Type B pancreatic cell (in vitro differentiated cells): ENCODE measurements at regions not wholly inside any gene's neighbourhood (a gene's known extent, or its start where the extent isn't known, plus 50 kb on each side); places are given as distances from the start of the nearest gene placed in this dataset.

Experiments
- DNase-seq: peaks from one replicate; pipeline ENCODE4 v3.0.0; 2021; ENCODE audit warnings: mixed read lengths; ENCODE audit not compliant: unreplicated experiment; ENCODE audit errors: extremely low spot score
- H3K27ac Mint-ChIP-seq: 2 replicates; pipeline ENCODE4 v1.8.0; 2021; ENCODE audit warnings: mild to moderate bottlenecking, mixed read lengths
- H3K27me3 Mint-ChIP-seq: 2 replicates; pipeline ENCODE4 v1.8.0; 2021; ENCODE audit warnings: mixed read lengths
- H3K36me3 Mint-ChIP-seq: 2 replicates; pipeline ENCODE4 v1.8.0; 2021; ENCODE audit warnings: mixed read lengths
- H3K4me1 Mint-ChIP-seq: one replicate; pipeline ENCODE4 v1.8.0; 2021; ENCODE audit warnings: mixed read lengths; ENCODE audit not compliant: unreplicated experiment
- H3K4me3 Mint-ChIP-seq: 2 replicates; pipeline ENCODE4 v1.8.0; 2021; ENCODE audit warnings: mild to moderate bottlenecking, mixed read lengths
- H3K9me3 Mint-ChIP-seq: 2 replicates; pipeline ENCODE4 v1.8.0; 2021; ENCODE audit warnings: mixed read lengths
- TF ChIP-seq, protein P1 (sequence below): fragments of 200-600 bp; sonication (generic); conservative IDR thresholded peaks from 2 replicates; pipeline ENCODE4 v1.5.0; 2021; ENCODE audit warnings: antibody characterized with exemption, mild to moderate bottlenecking

DNA sequence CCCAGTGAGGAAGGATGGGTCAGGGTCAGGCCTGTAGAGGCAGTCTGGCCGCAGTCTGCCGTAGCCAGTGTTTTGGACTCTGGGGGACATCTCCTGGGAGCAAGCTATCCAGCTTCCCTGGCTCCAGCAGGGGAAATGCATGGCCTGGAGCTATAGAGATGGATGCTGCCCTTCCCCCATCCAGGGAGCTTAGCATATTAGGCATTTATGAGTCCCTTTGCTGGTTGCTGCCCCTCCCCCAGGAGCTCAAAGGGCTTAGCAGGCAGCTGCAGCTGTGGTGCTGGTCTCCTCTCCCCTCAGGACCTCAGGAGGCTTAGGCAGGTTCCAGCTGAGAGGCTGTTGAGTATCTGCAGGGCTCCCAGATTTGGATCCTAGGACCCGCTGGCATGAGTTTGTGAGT lies 1158.7 kb downstream of the DTWD2 start:
- Mint-ChIP-seq H3K4me3 (no peak overlapping the region), H3K27me3 (no peaks in the 10 kb centered on the region), H3K36me3 (peaks cover 3% of the 10 kb centered on the region), H3K4me1 (no peaks in the 10 kb centered on the region), H3K27ac (no peak overlapping the region), H3K9me3 (peaks cover 7% of the 10 kb centered on the region)
- TF ChIP-seq, protein P1, sequence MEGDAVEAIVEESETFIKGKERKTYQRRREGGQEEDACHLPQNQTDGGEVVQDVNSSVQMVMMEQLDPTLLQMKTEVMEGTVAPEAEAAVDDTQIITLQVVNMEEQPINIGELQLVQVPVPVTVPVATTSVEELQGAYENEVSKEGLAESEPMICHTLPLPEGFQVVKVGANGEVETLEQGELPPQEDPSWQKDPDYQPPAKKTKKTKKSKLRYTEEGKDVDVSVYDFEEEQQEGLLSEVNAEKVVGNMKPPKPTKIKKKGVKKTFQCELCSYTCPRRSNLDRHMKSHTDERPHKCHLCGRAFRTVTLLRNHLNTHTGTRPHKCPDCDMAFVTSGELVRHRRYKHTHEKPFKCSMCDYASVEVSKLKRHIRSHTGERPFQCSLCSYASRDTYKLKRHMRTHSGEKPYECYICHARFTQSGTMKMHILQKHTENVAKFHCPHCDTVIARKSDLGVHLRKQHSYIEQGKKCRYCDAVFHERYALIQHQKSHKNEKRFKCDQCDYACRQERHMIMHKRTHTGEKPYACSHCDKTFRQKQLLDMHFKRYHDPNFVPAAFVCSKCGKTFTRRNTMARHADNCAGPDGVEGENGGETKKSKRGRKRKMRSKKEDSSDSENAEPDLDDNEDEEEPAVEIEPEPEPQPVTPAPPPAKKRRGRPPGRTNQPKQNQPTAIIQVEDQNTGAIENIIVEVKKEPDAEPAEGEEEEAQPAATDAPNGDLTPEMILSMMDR, result no peak
- no peak for DNase-seq

DNA sequence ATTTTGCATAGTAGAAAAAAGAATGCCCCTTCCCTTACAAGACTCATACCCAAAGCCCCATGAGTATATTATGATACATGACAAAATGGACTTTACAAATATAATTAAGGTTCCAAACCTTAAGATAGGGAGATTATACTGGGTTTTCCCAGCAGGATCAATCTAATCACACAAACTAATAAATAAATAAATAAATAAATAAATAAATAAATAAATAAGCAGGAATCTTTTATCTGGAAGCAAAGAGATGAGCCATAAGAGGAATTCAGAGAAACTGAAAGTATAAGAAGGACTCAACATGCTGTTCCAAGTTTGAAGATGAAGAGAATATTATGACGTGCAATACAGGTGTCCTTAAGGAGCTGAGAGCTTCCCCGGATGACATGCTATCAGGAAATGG lies 1174.5 kb downstream of the DTWD2 start:
- Mint-ChIP-seq H3K4me1 (no peaks in the 10 kb centered on the region), H3K4me3 (no peak overlapping the region), H3K9me3 (peaks cover 5% of the 10 kb centered on the region), H3K36me3 (no peaks in the 10 kb centered on the region), H3K27me3 (no peaks in the 10 kb centered on the region), H3K27ac (no peak overlapping the region)
- TF ChIP-seq, protein P1, result no peak
- DNase-seq, result no peak

DNA sequence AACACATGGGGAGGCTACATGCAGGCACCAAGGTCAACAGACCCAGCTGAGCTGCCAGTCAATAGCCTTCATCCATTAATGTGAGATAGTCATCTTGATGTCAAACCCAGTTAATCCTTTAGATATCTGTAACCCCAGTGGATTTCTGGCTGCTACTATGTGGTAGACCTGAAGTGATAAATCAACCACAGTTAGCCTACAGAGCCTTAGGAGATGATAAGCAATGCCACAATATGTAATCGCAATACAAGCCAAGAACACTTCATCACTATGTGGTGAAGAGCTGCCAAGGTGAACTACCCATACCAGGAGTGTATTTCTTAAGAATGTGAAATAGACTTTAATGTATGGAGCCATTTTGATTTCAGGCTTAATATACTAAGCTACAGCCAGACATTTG lies 1175.5 kb downstream of the DTWD2 start:
- H3K27ac Mint-ChIP-seq, result no peak overlapping the region
- H3K4me3 Mint-ChIP-seq, result no peak overlapping the region
- no peak for DNase-seq
- H3K9me3 Mint-ChIP-seq, result peaks cover 5% of the 10 kb centered on the region
- no peaks in the 10 kb centered on the region for H3K27me3 Mint-ChIP-seq
- no peaks in the 10 kb centered on the region for H3K4me1 Mint-ChIP-seq
- TF ChIP-seq, protein P1, result no peak
- no peaks in the 10 kb centered on the region for H3K36me3 Mint-ChIP-seq

DNA sequence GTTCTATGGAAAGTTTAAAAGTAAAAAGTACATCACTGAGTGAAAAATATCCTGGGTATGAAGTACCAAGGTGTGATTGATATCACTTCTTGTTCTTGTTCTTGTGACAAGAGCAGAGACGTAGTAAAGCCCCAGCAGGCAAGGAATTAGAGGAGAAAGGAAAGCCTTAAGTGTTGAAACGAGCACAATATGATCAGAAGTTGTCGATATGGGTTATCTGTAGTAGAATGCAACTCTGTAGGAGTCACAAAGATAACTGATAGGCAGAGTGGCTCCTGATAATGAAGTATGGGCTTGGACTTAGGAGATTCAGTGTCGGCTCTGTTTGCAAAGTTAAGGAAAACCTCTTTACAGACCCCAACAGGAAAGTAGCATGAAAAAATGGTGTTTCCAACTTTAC lies 1179.1 kb downstream of the DTWD2 start:
- Mint-ChIP-seq H3K36me3 (no peaks in the 10 kb centered on the region), H3K9me3 (no peaks in the 10 kb centered on the region), H3K4me1 (no peaks in the 10 kb centered on the region), H3K4me3 (no peak overlapping the region), H3K27ac (no peak overlapping the region), H3K27me3 (no peaks in the 10 kb centered on the region)
- TF ChIP-seq, protein P1, result no peak
- no peak for DNase-seq

DNA sequence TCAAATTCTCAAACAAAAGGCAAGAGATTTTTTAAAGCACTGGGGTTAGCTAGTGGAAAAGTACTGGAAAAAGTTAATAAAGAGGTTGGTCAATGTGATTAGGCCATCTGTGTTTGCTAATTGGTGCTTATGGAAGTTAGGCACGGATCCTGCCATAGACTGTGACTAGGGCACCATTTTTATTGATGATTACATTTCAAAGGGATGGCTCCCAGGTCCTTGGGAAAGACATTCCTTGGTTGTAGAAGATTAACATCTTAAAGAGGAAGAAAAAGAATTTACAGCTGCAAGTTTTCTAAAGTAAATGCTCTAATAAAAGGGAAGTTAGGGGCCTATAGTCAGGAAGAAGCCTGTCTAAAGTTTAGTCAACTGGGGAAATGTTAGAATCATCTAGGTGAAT lies 1183.3 kb downstream of the DTWD2 start:
- Mint-ChIP-seq H3K9me3 (peaks cover 13% of the 10 kb centered on the region), H3K36me3 (no peaks in the 10 kb centered on the region), H3K4me1 (no peaks in the 10 kb centered on the region), H3K27ac (no peak overlapping the region), H3K27me3 (no peaks in the 10 kb centered on the region), H3K4me3 (no peak overlapping the region)
- TF ChIP-seq, protein P1, result no peak
- no peak for DNase-seq

DNA sequence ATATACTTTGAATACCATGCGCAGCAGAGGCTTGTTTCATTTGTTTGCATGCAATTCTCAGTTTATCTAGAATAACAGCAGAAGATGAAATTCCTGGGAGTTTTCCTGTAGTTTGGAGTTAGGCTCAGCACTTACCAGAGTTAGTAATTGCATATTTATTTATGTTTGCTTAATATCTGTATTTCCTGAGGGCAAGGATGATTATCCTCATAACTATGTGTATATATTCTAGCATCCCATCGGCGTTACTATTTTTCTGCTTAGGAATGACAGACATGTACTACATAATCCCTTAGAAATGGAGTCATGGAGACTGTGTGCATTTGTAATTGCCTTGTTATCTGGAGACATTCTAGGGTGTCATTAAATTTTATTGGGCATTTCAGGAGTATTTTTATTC lies 1184.8 kb downstream of the DTWD2 start:
- DNase-seq, result no peak
- no peaks in the 10 kb centered on the region for H3K27me3 Mint-ChIP-seq
- no peak overlapping the region for H3K4me3 Mint-ChIP-seq
- no peaks in the 10 kb centered on the region for H3K36me3 Mint-ChIP-seq
- H3K9me3 Mint-ChIP-seq, result peaks cover 14% of the 10 kb centered on the region
- no peaks in the 10 kb centered on the region for H3K4me1 Mint-ChIP-seq
- H3K27ac Mint-ChIP-seq, result no peak overlapping the region
- TF ChIP-seq, protein P1, result no peak
